Spleen (tissue), 11 donors: ENCODE measurements at regions not wholly inside any gene's neighbourhood (a gene's known extent, or its start where the extent isn't known, plus 50 kb on each side); places are given as distances from the start of the nearest gene placed in this dataset.

Experiments used
- DNase-seq: peaks from one replicate; pipeline ENCODE4 v3.0.0-alpha.2; 2020
- H3K27ac ChIP-seq, 8 donors: fragments of 200-600 bp; sonication (generic) in 7 of 8; 1 replicate in 4 of 8; 2 replicates in 4 of 8; pipeline versions ENCODE4 v1.5.0 to v1.8.0; 2016 to 2021; ENCODE audit warnings: inconsistent platforms in 4 of 8, mild to moderate bottlenecking in 4 of 8, moderate library complexity in 1 of 8
- H3K27me3 ChIP-seq, 7 donors: fragments of 200-600 bp; sonication (generic) in 6 of 7; replicated peaks in 1 of 7; 1 replicate in 4 of 7; 2 replicates in 3 of 7; pipeline versions ENCODE4 v1.5.0 to v1.8.0; 2016 to 2021; ENCODE audit warnings: inconsistent platforms in 3 of 7, mild to moderate bottlenecking in 1 of 7
- H3K36me3 ChIP-seq, 6 donors: fragments of 200-600 bp; sonication (generic) in 5 of 6; 1 replicate in 4 of 6; 2 replicates in 2 of 6; pipeline versions ENCODE4 v1.5.0 to v1.8.0; 2016 to 2021; ENCODE audit warnings: inconsistent platforms in 2 of 6
- H3K4me1 ChIP-seq, 6 donors: fragments of 200-600 bp; sonication (generic) in 5 of 6; 1 replicate in 3 of 6; 2 replicates in 3 of 6; pipeline versions ENCODE4 v1.5.0 to v1.8.0; 2016 to 2021; ENCODE audit warnings: inconsistent platforms in 3 of 6
- H3K4me3 ChIP-seq, 8 donors: fragments of 200-600 bp; sonication (generic) in 7 of 8; 1 replicate in 4 of 8; 2 replicates in 4 of 8; pipeline versions ENCODE4 v1.5.0 to v1.8.0; 2016 to 2021; ENCODE audit warnings: inconsistent platforms in 4 of 8, mild to moderate bottlenecking in 4 of 8, moderate library complexity in 2 of 8
- H3K9me3 ChIP-seq, 8 donors: fragments of 200-600 bp; sonication (generic) in 7 of 8; 1 replicate in 4 of 8; 2 replicates in 4 of 8; pipeline versions ENCODE4 v1.5.0 to v1.8.0; 2016 to 2021; ENCODE audit warnings: inconsistent platforms in 4 of 8
- CTCF ChIP-seq, 11 experiments: fragments of 200-600 bp in 7 of 11; fragments of 450-650 bp in 4 of 11; sonication (generic) in 4 of 11; IDR thresholded peaks in 8 of 11; conservative IDR thresholded peaks in 3 of 11; 1 replicate in 7 of 11; 2 replicates in 4 of 11; pipeline versions ENCODE4 v1.4.0 to v1.8.0; 2016 to 2021; ENCODE audit warnings: antibody characterized with exemption in 11 of 11, inconsistent platforms in 4 of 11, mild to moderate bottlenecking in 1 of 11
- POLR2A ChIP-seq, 3 donors: fragments of 450-650 bp; IDR thresholded peaks; one replicate each; pipeline ENCODE4 v1.5.1; 2017; ENCODE audit warnings: antibody characterized with exemption in 3 of 3, mild to moderate bottlenecking in 1 of 3
- POLR2AphosphoS5 ChIP-seq, 3 donors: sonication (generic); formaldehyde crosslinking; IDR thresholded peaks; one replicate each; pipeline ENCODE4 v1.5.1; 2017; ENCODE audit warnings: antibody characterized with exemption in 3 of 3
- WGBS, 5 donors: extraction: QIAGEN DNeasy Blood & Tissue Kit in 3 of 5; methylation state at CpG; one replicate each; pipeline versions ENCODE4 v1.1.5 to v1.1.7; 2013 to 2018; 5-methylcytosine and 5-hydroxymethylcytosine counted together
- intact Hi-C: fragments of 100-400 bp; cut with DNase I; formaldehyde crosslinking; loops from one replicate; pipeline ENCODE4 v1.15.0; 2023; ENCODE audit warnings: low total_unique reads
- donor health status: healthy with polysubstance abuse.
- donor health status: DM: no; HTN: no; CAD: no; lungs with moderate emphysema.
- donor health status: DM: no; HTN: no; CAD: no.
- donor health status: Bipolar disorder and iron deficiency.
- donor health status: healthy.
- donor health status: DM: no; HTN: no; CAD: no.
- donor health status: DM: yes; HTN: yes; CAD: no.

GRCh38 chr2:21664083-21664482 is 540.3 kb downstream of the TDRD15 start:
- 73 to 85% (median 77%) methylated on average over 7 of the region's 7 CpGs for WGBS, 5 donors
- no peak overlapping the region for H3K27ac ChIP-seq
- no peaks in the 10 kb centered on the region for H3K4me1 ChIP-seq
- no peak overlapping the region for H3K4me3 ChIP-seq
- H3K9me3 ChIP-seq: no peaks in the 10 kb centered on the region
- no peak for DNase-seq
- intact Hi-C loops: no loop called here
- TF ChIP-seq CTCF (IDR thresholded peaks at IDR 0.05 in 8 of 11, conservative IDR thresholded peaks at IDR 0.05 in 3 of 11): no peak
- no peak for TF ChIP-seq POLR2AphosphoS5 (IDR thresholded peaks at IDR 0.05)
- TF ChIP-seq POLR2A (IDR thresholded peaks at IDR 0.05): no peak
- no peaks in the 10 kb centered on the region for H3K36me3 ChIP-seq
- no peaks in the 10 kb centered on the region for H3K27me3 ChIP-seq

DNA sequence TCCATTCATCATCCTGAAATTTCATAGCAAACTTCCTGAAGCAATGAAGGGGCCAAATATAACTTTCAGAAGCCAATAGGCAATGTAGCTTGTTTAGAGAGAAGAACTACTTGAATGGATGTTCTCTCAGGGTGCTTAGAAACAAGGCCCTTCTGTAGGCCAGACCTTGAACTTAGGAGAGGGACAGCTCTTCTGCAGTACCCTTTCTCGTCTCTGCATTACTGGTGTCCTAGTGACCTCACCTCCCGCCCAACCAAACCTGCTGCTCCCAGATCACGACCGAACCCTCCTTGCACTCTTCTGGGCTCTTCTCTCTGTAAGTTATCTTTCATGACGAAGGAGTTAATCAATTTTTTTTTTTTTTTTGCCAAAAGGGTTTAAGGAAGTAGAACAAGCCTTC is 543.9 kb downstream of the TDRD15 start:
- H3K9me3 ChIP-seq: no peaks in the 10 kb centered on the region
- 82 to 97% (median 87%) methylated on average over 5 of the region's 5 CpGs for WGBS, 5 donors
- H3K4me3 ChIP-seq: no peak overlapping the region
- no peaks in the 10 kb centered on the region for H3K36me3 ChIP-seq
- no peaks in the 10 kb centered on the region for H3K27me3 ChIP-seq
- intact Hi-C loops: no loop called here
- H3K4me1 ChIP-seq: no peaks in the 10 kb centered on the region
- H3K27ac ChIP-seq: no peak overlapping the region
- no peak for DNase-seq
- TF ChIP-seq CTCF (IDR thresholded peaks at IDR 0.05 in 8 of 11, conservative IDR thresholded peaks at IDR 0.05 in 3 of 11) (no peak), POLR2AphosphoS5 (IDR thresholded peaks at IDR 0.05) (no peak), POLR2A (IDR thresholded peaks at IDR 0.05) (no peak)

DNA sequence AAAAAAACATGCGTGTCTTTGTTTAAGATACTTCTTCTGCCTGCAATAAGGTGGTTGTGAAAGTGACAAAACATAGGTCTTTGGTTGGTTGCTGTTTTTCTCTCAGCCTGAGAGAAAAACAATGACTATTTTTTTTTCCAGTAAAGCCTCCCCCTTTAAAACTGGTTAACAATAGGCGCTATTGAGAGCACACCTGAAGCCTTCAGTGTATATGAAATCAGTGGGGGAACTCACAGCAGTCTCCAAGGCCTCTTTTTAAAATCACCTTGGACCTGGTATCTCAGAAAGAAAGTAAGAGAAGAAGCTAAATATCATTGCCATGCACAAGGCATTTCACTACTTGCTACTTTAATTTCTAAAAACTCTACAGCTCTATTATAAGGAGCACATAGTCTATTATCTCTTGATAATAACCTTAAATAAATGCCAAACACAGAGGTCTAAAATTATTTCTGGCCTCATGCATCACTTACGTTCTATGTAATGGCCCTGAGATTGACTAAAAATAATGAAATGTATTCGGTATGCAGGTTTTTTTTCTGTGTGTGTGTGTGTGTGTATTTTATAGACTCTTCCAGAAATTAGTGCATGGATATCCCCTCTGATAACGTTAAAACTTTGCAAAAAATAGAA is 544.4 kb downstream of the TDRD15 start:
- Histone ChIP-seq H3K27me3 (no peaks in the 10 kb centered on the region), H3K9me3 (no peaks in the 10 kb centered on the region), H3K36me3 (no peaks in the 10 kb centered on the region), H3K27ac (no peak overlapping the region), H3K4me3 (no peak overlapping the region), H3K4me1 (no peaks in the 10 kb centered on the region)
- WGBS, 5 donors: 67 to 79% (median 71%) methylated on average over 5 of the region's 5 CpGs
- no peak for DNase-seq
- TF ChIP-seq POLR2A (IDR thresholded peaks at IDR 0.05) (no peak), POLR2AphosphoS5 (IDR thresholded peaks at IDR 0.05) (no peak), CTCF (IDR thresholded peaks at IDR 0.05 in 8 of 11, conservative IDR thresholded peaks at IDR 0.05 in 3 of 11) (no peak)
- intact Hi-C loops: no loop called here

DNA sequence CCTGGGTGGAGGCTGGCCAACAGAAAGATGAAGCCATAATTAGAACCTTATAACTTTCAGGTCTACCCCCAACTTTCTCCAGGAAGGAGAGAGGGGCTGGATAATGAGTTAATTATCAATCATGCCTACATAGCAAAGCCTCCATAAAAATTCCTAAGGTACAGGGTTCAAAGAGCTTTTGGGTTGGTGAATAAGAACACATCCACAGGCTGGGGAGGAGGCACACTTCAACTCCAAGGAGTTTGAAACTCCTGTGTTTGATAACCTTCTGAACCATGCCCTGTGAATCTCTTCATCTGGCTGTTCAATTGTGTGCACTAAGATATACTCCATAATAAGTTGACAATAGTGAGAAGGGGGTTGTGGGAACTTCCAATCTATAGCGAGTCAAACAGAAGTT is 552.3 kb downstream of the TDRD15 start:
- Histone ChIP-seq H3K36me3 (no peaks in the 10 kb centered on the region), H3K27ac (no peak overlapping the region), H3K9me3 (peaks cover 0 to 16% (median 5%) of the 10 kb centered on the region in 8 donors), H3K4me1 (no peaks in the 10 kb centered on the region), H3K4me3 (no peak overlapping the region), H3K27me3 (no peaks in the 10 kb centered on the region)
- WGBS, 5 donors: 79 to 95% (median 87%) methylated on average over 1 of the region's 1 CpG
- no peak for DNase-seq
- intact Hi-C loops: no loop called here
- TF ChIP-seq POLR2AphosphoS5 (IDR thresholded peaks at IDR 0.05) (no peak), CTCF (IDR thresholded peaks at IDR 0.05 in 8 of 11, conservative IDR thresholded peaks at IDR 0.05 in 3 of 11) (no peak), POLR2A (IDR thresholded peaks at IDR 0.05) (no peak)
